Frontal cortex (tissue), 3 donors: ENCODE measurements at regions not wholly inside any gene's neighbourhood (a gene's known extent, or its start where the extent isn't known, plus 50 kb on each side); places are given as distances from the start of the nearest gene placed in this dataset.
"Not testable (repeated sequence)": the region's sequence is repeated elsewhere in the genome, so short reads cannot be mapped to it uniquely, and the experiment has no call there.

ENCODE experiments used
- DNase-seq, 2 donors: peaks; one replicate each; pipeline ENCODE4 v3.0.0; 2012; ENCODE audit warnings: low spot score in 2 of 2
- FAIRE-seq: peaks from 2 replicates; lab custom pipeline; 2012; peaks lifted over from hg19 to GRCh38; lab: Jason Lieb, UNC
- donor health status: control.
- donor health status: control.
- donor health status: control.

GRCh38 chr2:91742973-91743490, 3051.6 kb downstream of the RPIA start:
- DNase-seq, FAIRE-seq: not testable (repeated sequence)

DNA sequence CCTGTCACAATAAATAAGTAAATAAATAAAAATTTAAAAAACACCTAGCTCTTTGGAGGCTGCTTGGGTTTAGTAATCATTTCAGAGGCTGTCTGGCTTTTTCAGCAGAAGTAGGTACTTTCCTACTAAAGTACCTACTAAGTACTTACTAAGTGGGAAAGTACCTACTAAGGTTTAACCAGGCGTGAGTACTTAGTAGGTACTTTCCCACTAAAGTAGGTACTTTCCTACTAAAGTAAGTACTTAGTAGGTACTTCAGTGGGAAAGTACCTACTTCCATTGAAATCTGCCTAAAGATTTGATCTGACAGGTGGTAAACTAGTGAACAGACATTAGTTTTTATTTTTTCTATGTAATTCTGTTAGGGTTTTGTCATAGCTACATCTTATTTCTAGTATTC, 3052.4 kb downstream of the RPIA start:
- not testable (repeated sequence) for FAIRE-seq, DNase-seq

- not testable (repeated sequence) for DNase-seq, FAIRE-seq
Observed at GRCh38 chr2:91744700-91745141, 3053.2 kb downstream of the RPIA start.

- DNase-seq: no peak
- no peak for FAIRE-seq
Observed at GRCh38 chr2:91748902-91749301, 3057.4 kb downstream of the RPIA start.

DNA sequence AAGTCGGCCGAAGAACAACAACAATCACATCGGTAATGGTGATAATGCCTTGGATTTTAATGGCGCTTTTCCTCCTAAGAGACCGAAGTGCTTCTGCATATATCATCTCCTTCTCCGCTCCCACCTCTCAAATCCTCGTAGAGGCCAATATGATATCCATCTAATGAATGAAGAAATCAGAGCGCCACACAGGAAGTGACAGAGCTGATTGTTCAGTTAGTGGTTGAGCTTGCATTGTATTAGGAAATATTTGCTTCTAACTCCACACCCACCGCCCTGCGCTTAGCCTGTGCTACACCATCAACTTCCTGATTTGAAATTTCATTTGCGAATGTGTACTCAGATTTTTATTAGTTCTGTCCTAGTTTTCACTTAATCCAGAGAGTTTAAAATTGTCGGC, 3058.2 kb downstream of the RPIA start:
- not testable (repeated sequence) for FAIRE-seq, DNase-seq

- not testable (repeated sequence) for FAIRE-seq
Observed at GRCh38 chr2:91759361-91759941, 3068.0 kb downstream of the RPIA start.

GRCh38 chr2:91760672-91761071, 3069.2 kb downstream of the RPIA start:
- not testable (repeated sequence) for FAIRE-seq, DNase-seq

More at GRCh38 chr2:91759361-91759941, 3068.0 kb downstream of the RPIA start:
- DNase-seq: not testable (repeated sequence)

DNA sequence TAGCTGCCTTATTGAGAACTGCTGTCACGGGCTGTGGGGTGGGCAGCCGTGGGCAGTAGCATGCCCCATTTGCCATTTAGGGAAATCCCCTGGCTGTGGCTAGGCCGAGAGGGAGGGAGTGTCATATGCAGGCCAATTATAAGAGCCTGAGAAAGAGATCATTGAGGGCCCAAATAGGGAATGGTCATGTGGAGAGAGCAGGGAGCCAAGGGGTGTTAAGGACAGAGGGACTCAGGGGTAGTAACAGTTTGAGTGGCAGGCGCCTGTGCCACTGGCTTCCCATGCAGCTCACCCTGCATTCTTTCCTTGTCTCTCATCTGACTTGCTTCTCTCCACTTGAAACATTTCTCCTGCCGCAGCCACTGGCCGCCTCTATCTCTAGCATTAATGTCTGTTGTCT, 3070.8 kb downstream of the RPIA start:
- not testable (repeated sequence) for DNase-seq, FAIRE-seq

GRCh38 chr2:91763710-91764109, 3072.2 kb downstream of the RPIA start:
- not testable (repeated sequence) for FAIRE-seq, DNase-seq

DNA sequence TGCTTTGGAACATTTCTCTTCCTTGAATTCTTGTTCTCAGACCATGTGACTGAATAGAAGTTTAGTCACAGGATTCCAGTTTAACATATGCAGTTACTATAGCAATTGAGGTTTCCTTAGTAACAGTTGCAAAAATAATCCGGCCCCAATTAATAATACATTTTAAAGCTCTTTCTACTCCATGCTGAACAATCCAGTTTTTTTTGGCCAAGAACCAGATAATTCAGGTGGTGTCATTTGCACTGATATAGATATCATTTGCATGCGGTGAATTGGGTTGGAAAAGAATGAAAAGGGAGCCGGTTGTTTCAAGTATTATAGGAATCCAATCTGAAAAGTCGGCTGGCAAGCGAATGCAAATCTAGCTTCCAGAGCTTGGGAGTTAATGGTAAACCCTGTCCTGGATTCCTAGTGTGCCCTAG, 3073.1 kb downstream of the RPIA start:
- DNase-seq, FAIRE-seq: not testable (repeated sequence)

- DNase-seq, FAIRE-seq: not testable (repeated sequence)
Observed at GRCh38 chr2:91765018-91765754, 3073.7 kb downstream of the RPIA start.

- peak in 1 of 2 donors; percentile 11 for DNase-seq
- FAIRE-seq: not testable (repeated sequence)
Observed at GRCh38 chr2:91766349-91767048, 3075.0 kb downstream of the RPIA start.

- not testable (repeated sequence) for FAIRE-seq
Observed at GRCh38 chr2:91768301-91768700, 3076.8 kb downstream of the RPIA start.

GRCh38 chr2:91768997-91769396, 3077.5 kb downstream of the RPIA start:
- FAIRE-seq, DNase-seq: not testable (repeated sequence)

More at GRCh38 chr2:91768301-91768700, 3076.8 kb downstream of the RPIA start:
- DNase-seq: not testable (repeated sequence)

DNA sequence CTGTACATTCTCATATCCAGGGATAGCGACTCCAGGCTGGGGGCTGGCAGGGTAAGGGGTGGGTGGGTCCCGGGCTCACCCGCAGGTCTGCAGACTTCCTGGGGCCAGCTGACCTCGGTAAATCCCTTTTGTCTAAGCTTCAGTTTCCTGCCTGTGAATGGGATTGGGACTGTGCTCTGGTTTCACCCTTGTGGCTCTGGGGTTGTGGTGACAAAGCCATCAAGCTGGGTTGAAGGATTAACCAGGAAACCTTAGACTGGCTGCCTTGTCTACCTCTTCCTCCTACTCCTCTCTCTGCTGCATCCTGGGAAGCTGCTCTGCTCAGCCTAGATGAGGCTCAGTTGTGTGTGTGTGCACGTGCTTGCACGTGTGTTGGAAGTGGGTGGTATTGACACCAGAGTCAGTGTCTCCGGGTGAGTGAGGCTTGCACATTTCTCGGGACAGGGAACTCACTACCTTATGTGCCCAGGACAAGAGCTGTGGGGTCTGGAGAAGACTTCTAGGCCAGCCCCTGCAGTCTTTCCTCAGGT, 3078.6 kb downstream of the RPIA start:
- FAIRE-seq, DNase-seq: not testable (repeated sequence)

DNA sequence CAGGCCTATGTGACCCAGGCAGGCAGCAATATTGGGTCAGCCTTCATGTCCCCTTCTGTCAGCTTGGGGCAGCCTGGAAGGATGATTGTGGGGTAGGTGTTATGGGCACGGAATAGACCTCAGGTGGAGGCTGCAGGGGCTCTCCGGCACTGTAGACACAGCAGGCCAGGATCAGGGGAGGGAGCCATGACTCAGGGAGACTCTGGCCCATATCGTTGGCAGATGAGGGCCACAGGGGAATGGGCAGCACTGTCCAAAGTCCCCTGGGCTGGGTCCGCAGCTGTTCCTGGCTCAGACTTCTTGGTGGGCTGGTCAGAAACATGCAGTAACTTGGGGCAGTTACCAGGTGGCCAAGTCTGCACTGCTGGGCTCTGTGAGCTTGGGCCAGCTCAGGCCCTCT, 3080.1 kb downstream of the RPIA start:
- FAIRE-seq, DNase-seq: not testable (repeated sequence)

DNA sequence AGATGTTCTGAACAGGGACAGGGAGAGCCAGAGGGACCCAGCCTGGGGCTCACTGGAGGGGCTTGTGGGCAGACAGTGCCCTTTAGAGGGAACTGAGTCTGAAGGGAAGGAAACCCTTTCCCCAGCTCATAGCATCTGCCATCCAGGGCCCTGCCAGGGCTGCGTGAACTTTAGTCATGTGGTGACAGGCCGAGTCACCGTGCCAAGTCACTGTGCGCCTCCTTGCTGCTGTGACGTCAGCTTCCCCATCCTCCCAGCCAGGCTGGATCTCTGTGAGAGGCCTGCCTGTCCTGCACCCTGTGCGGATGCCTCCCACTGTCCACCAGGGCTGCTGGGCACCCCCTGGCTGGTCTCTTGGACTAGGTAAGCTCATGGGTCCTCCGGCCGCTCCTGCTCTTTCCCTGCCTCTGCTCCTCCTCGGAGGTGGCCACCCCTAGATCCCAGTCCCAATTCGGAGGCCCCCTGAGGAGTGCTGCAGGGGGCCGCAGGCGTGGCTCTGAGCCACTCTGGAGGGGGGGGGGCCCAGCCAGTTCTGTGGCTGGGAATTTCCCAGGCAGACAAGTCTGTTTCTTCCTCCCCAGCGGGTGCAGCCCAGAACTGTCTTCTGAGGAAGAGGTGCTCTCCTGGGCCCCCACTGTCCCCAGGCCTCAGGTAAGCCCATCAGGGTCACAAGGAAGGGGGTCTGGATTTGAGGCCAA, 3080.9 kb downstream of the RPIA start:
- not testable (repeated sequence) for FAIRE-seq, DNase-seq

DNA sequence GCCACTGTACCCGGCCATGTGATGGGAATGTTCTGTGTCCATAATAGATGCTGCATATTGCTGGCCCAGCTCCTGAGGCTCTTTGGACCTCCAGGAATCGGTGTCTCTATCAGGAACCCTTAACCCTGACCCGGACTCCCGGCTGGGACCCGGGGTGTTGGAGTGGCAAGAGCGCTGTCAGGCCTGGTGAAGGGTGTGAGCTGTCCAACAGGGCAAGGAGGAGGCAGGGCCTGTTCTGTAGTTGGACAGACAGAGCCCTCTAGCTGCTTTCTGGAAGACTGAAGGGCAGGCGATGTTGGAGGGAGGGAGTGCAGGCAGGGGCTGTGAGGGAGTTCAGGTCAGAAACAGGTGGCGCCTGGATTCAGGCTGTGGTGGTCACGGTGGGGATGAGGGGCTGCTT, 3082.3 kb downstream of the RPIA start:
- FAIRE-seq, DNase-seq: not testable (repeated sequence)

DNA sequence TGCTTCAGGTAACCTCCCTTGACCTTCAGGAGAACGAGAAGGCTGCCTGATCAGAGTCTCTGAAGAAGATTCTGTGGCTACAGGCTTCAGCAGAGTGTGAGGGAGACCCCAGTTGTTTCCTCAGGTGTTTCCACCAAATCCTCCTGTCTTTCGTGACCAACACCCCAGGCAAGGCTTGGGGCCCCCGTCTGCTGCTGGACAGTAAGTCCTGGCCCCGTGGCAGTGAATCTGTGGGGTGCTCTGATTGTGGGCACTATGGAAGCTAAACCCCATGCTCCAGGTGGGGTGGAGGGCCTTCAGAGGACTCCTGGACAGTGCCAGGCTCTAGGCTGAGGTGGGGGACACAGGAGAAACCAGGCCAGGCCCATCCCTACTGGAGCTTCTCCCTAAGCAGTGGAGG, 3083.7 kb downstream of the RPIA start:
- FAIRE-seq, DNase-seq: not testable (repeated sequence)
